Neural progenitor cell (in vitro differentiated cells): ENCODE measurements at regions not wholly inside any gene's neighbourhood (a gene's known extent, or its start where the extent isn't known, plus 50 kb on each side); places are given as distances from the start of the nearest gene placed in this dataset.

ENCODE experiments used
- DNase-seq: peaks from one replicate; pipeline ENCODE4 v3.0.0-alpha.2; 2016; ENCODE audit warnings: low spot score
- H2AFZ ChIP-seq: fragments of 200-600 bp; sonication (generic); replicated peaks from 2 replicates; pipeline ENCODE4 v1.6.1; 2016; ENCODE audit warnings: antibody characterized with exemption
- H3F3A ChIP-seq: fragments of 200-600 bp; sonication (generic); 2 replicates; pipeline ENCODE4 v1.6.1; 2016; ENCODE audit warnings: antibody characterized with exemption, low read depth
- H3K27ac ChIP-seq: fragments of 200-600 bp; sonication (generic); 2 replicates; pipeline ENCODE4 v1.5.1; 2016; ENCODE audit warnings: mild to moderate bottlenecking
- H3K27me3 ChIP-seq: fragments of 200-600 bp; sonication (generic); 2 replicates; pipeline ENCODE4 v1.6.1; 2016; ENCODE audit warnings: mild to moderate bottlenecking, moderate library complexity
- H3K36me3 ChIP-seq: fragments of 200-600 bp; sonication (generic); 2 replicates; pipeline ENCODE4 v1.5.1; 2016
- H3K4me1 ChIP-seq: fragments of 200-600 bp; sonication (generic); 2 replicates; pipeline ENCODE4 v1.6.1; 2016; ENCODE audit warnings: mixed run types
- H3K4me2 ChIP-seq: fragments of 200-600 bp; sonication (generic); 2 replicates; pipeline ENCODE4 v1.6.1; 2016
- H3K4me3 ChIP-seq: fragments of 200-600 bp; sonication (generic); 2 replicates; pipeline ENCODE4 v1.5.1; 2016
- H3K79me2 ChIP-seq: fragments of 200-600 bp; sonication (generic); 2 replicates; pipeline ENCODE4 v1.6.1; 2016; ENCODE audit warnings: low read depth
- H3K9ac ChIP-seq: fragments of 200-600 bp; sonication (generic); 2 replicates; pipeline ENCODE4 v1.6.1; 2016
- H3K9me3 ChIP-seq: fragments of 200-600 bp; sonication (generic); 2 replicates; pipeline ENCODE4 v1.5.1; 2016; ENCODE audit warnings: low read depth
- H4K20me1 ChIP-seq: fragments of 200-600 bp; sonication (generic); 2 replicates; pipeline ENCODE4 v1.6.1; 2016; ENCODE audit warnings: low read depth
- H3K27ac Mint-ChIP-seq: 3 replicates; pipeline ENCODE4 v1.8.0; 2021; ENCODE audit warnings: mixed read lengths
- H3K27me3 Mint-ChIP-seq: 2 replicates; pipeline ENCODE4 v1.8.0; 2022; ENCODE audit warnings: low read depth, mild to moderate bottlenecking, inconsistent platforms, moderate library complexity, mixed read lengths; ENCODE audit not compliant: insufficient read depth
- H3K36me3 Mint-ChIP-seq: 3 replicates; pipeline ENCODE4 v1.8.0; 2021; ENCODE audit warnings: mixed read lengths
- H3K4me1 Mint-ChIP-seq: 3 replicates; pipeline ENCODE4 v1.8.0; 2021; ENCODE audit warnings: mixed read lengths
- H3K4me3 Mint-ChIP-seq: 3 replicates; pipeline ENCODE4 v1.8.0; 2021; ENCODE audit warnings: mild to moderate bottlenecking, moderate library complexity, mixed read lengths
- H3K9me3 Mint-ChIP-seq: 3 replicates; pipeline ENCODE4 v1.8.0; 2020; ENCODE audit warnings: mixed read lengths
- EZH2 ChIP-seq: fragments of 200-600 bp; sonication (generic); IDR thresholded peaks from 2 replicates; pipeline ENCODE4 v1.6.1; 2017; ENCODE audit warnings: antibody characterized with exemption, mild to moderate bottlenecking, moderate library complexity
- EZH2phosphoT487 ChIP-seq: fragments of 200-600 bp; sonication (generic); IDR thresholded peaks from 2 replicates; pipeline ENCODE4 v1.6.1; 2017; ENCODE audit warnings: antibody characterized with exemption
- TF ChIP-seq, protein P1 (sequence below): fragments of 200-600 bp; sonication (generic); IDR thresholded peaks from 2 replicates; pipeline ENCODE4 v1.5.1; 2017; ENCODE audit warnings: antibody characterized with exemption, mild to moderate bottlenecking

GRCh38 chr3:70527026-70527425, 214.6 kb upstream of the MDFIC2 start:
- Histone ChIP-seq H2AFZ (no peak overlapping the region), H3K27me3 (no peaks in the 10 kb centered on the region), H3K4me1 (peaks cover 1% of the 10 kb centered on the region), H4K20me1 (no peaks in the 10 kb centered on the region), H3K79me2 (no peaks in the 10 kb centered on the region), H3K36me3 (no peaks in the 10 kb centered on the region), H3K4me3 (no peak overlapping the region), H3K9me3 (no peaks in the 10 kb centered on the region), H3K4me2 (no peak overlapping the region), H3F3A (no peaks in the 10 kb centered on the region), H3K9ac (no peak overlapping the region), H3K27ac (no peak overlapping the region)
- Mint-ChIP-seq H3K4me1 (peaks cover 3% of the 10 kb centered on the region), H3K4me3 (no peak overlapping the region), H3K27ac (no peak overlapping the region), H3K36me3 (no peaks in the 10 kb centered on the region), H3K9me3 (no peaks in the 10 kb centered on the region), H3K27me3 (peaks cover 3% of the 10 kb centered on the region)
- TF ChIP-seq EZH2phosphoT487 (no peak), EZH2 (no peak)
- TF ChIP-seq, protein P1, sequence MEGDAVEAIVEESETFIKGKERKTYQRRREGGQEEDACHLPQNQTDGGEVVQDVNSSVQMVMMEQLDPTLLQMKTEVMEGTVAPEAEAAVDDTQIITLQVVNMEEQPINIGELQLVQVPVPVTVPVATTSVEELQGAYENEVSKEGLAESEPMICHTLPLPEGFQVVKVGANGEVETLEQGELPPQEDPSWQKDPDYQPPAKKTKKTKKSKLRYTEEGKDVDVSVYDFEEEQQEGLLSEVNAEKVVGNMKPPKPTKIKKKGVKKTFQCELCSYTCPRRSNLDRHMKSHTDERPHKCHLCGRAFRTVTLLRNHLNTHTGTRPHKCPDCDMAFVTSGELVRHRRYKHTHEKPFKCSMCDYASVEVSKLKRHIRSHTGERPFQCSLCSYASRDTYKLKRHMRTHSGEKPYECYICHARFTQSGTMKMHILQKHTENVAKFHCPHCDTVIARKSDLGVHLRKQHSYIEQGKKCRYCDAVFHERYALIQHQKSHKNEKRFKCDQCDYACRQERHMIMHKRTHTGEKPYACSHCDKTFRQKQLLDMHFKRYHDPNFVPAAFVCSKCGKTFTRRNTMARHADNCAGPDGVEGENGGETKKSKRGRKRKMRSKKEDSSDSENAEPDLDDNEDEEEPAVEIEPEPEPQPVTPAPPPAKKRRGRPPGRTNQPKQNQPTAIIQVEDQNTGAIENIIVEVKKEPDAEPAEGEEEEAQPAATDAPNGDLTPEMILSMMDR: no peak
- no peak for DNase-seq

GRCh38 chr3:70519913-70520659, 207.6 kb upstream of the MDFIC2 start:
- Mint-ChIP-seq H3K27me3 (peaks cover 2% of the 10 kb centered on the region), H3K9me3 (no peaks in the 10 kb centered on the region), H3K36me3 (no peaks in the 10 kb centered on the region), H3K4me1 (no peaks in the 10 kb centered on the region), H3K4me3 (no peak overlapping the region), H3K27ac (no peak overlapping the region)
- Histone ChIP-seq H3K36me3 (no peaks in the 10 kb centered on the region), H2AFZ (peak overlapping the region; percentile 60), H3K4me1 (peaks cover 7% of the 10 kb centered on the region), H4K20me1 (no peaks in the 10 kb centered on the region), H3K27me3 (no peaks in the 10 kb centered on the region), H3F3A (no peaks in the 10 kb centered on the region), H3K9ac (no peak overlapping the region), H3K9me3 (no peaks in the 10 kb centered on the region), H3K79me2 (no peaks in the 10 kb centered on the region), H3K4me3 (no peak overlapping the region), H3K27ac (no peak overlapping the region), H3K4me2 (no peak overlapping the region)
- TF ChIP-seq, protein P1: no peak
- no peak for TF ChIP-seq EZH2phosphoT487
- TF ChIP-seq EZH2: no peak
- DNase-seq: no peak

- TF ChIP-seq EZH2phosphoT487: no peak
- TF ChIP-seq EZH2: no peak
- TF ChIP-seq, protein P1: no peak
- Histone ChIP-seq H3K36me3 (no peaks in the 10 kb centered on the region), H3K4me2 (no peak overlapping the region), H3K27me3 (no peaks in the 10 kb centered on the region), H3K9ac (no peak overlapping the region), H4K20me1 (no peaks in the 10 kb centered on the region), H3K9me3 (no peaks in the 10 kb centered on the region), H3K4me1 (peaks cover 7% of the 10 kb centered on the region), H3K79me2 (no peaks in the 10 kb centered on the region), H3F3A (no peaks in the 10 kb centered on the region), H3K27ac (no peak overlapping the region), H2AFZ (no peak overlapping the region), H3K4me3 (no peak overlapping the region)
- Mint-ChIP-seq H3K4me3 (no peak overlapping the region), H3K27ac (no peak overlapping the region), H3K27me3 (peaks cover 2% of the 10 kb centered on the region), H3K36me3 (no peaks in the 10 kb centered on the region), H3K4me1 (no peaks in the 10 kb centered on the region), H3K9me3 (no peaks in the 10 kb centered on the region)
- no peak for DNase-seq
These were observed 206.6 kb upstream of the MDFIC2 start for GRCh38 chr3:70519026-70519425.
